ENCODE measurements at regions not wholly inside any gene's neighbourhood (a gene's known extent, or its start where the extent isn't known, plus 50 kb on each side); places are given as distances from the start of the nearest gene placed in this dataset.
"Not testable (repeated sequence)": the region's sequence is repeated elsewhere in the genome, so short reads cannot be mapped to it uniquely, and the experiment has no call there.

DNA sequence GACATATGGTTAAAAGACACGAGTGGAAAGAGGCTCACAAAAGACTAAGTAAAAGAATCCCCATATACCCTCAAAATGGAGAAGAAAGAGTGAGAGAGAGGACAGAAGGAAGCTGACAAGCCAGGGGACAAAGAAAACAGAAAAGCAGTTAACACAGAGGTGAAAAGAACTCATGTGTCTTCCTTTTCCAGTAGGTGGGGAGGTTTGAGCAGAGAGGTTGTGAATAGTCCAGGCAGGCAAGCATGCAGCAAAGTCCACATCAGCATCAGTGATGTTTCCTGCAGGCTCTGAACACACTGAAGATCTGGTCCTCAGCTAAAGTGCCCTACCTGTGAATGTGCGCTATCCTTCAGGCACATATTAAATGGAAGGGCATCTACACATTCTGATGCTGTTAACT, 196.5 kb upstream of the IRAK1BP1 start:
- no peak overlapping the region for H3K4me2 ChIP-seq (ENCODE audit: low read length)
- H2AFZ ChIP-seq (ENCODE audit: low read depth, low read length, poor library complexity, severe bottlenecking): no peak overlapping the region
- ATAC-seq: no peak
- no peak overlapping the region for H3K4me3 ChIP-seq (replicated peaks in 1 of 2; ENCODE audit: low read depth in 1 of 2, low read length in 2 of 2)
- no peaks in the 10 kb centered on the region for H3K9me3 ChIP-seq (ENCODE audit: control insufficient read depth in 1 of 2, insufficient read depth in 1 of 2, low read depth in 1 of 2, low read length in 2 of 2)
- ChIA-PET POLR2A (no interaction called here), CTCF (no interaction called here), RAD21 (ENCODE audit: low non-redundant PET in 1 of 2, low total read pairs in 2 of 2, uncharacterized antibody in 2 of 2, unreplicated experiment in 2 of 2) (no interaction called here)
- DNase-seq (ENCODE audit: low read depth, low spot score): no peak
- H3K36me3 ChIP-seq (ENCODE audit: control insufficient read depth in 1 of 2, insufficient read depth in 2 of 2, low read length in 2 of 2): no peaks in the 10 kb centered on the region
- H3K4me1 ChIP-seq (ENCODE audit: control insufficient read depth in 1 of 2, insufficient read depth in 2 of 2, low read length in 2 of 2): no peaks in the 10 kb centered on the region
- intact Hi-C loops (cut with micrococcal nuclease): no loop called here
- H3K79me2 ChIP-seq (ENCODE audit: insufficient read depth, low read length): no peaks in the 10 kb centered on the region
- TF ChIP-seq JUND (IDR thresholded peaks at IDR 0.05) (no peak), SP1 (IDR thresholded peaks at IDR 0.05; ENCODE audit: low read depth) (no peak), CEBPB (IDR thresholded peaks at IDR 0.05; ENCODE audit: low read depth) (no peak), EZH2phosphoT487 (IDR thresholded peaks at IDR 0.05; ENCODE audit: borderline replicate concordance) (no peak), SIN3A (IDR thresholded peaks at IDR 0.05; ENCODE audit: low read depth) (no peak), CBX3 (IDR thresholded peaks at IDR 0.05; ENCODE audit: low read depth) (no peak)
- TF ChIP-seq, protein P1, sequence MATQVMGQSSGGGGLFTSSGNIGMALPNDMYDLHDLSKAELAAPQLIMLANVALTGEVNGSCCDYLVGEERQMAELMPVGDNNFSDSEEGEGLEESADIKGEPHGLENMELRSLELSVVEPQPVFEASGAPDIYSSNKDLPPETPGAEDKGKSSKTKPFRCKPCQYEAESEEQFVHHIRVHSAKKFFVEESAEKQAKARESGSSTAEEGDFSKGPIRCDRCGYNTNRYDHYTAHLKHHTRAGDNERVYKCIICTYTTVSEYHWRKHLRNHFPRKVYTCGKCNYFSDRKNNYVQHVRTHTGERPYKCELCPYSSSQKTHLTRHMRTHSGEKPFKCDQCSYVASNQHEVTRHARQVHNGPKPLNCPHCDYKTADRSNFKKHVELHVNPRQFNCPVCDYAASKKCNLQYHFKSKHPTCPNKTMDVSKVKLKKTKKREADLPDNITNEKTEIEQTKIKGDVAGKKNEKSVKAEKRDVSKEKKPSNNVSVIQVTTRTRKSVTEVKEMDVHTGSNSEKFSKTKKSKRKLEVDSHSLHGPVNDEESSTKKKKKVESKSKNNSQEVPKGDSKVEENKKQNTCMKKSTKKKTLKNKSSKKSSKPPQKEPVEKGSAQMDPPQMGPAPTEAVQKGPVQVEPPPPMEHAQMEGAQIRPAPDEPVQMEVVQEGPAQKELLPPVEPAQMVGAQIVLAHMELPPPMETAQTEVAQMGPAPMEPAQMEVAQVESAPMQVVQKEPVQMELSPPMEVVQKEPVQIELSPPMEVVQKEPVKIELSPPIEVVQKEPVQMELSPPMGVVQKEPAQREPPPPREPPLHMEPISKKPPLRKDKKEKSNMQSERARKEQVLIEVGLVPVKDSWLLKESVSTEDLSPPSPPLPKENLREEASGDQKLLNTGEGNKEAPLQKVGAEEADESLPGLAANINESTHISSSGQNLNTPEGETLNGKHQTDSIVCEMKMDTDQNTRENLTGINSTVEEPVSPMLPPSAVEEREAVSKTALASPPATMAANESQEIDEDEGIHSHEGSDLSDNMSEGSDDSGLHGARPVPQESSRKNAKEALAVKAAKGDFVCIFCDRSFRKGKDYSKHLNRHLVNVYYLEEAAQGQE (IDR thresholded peaks at IDR 0.05; ENCODE audit: low read depth): no peak
- TF ChIP-seq, protein P2, sequence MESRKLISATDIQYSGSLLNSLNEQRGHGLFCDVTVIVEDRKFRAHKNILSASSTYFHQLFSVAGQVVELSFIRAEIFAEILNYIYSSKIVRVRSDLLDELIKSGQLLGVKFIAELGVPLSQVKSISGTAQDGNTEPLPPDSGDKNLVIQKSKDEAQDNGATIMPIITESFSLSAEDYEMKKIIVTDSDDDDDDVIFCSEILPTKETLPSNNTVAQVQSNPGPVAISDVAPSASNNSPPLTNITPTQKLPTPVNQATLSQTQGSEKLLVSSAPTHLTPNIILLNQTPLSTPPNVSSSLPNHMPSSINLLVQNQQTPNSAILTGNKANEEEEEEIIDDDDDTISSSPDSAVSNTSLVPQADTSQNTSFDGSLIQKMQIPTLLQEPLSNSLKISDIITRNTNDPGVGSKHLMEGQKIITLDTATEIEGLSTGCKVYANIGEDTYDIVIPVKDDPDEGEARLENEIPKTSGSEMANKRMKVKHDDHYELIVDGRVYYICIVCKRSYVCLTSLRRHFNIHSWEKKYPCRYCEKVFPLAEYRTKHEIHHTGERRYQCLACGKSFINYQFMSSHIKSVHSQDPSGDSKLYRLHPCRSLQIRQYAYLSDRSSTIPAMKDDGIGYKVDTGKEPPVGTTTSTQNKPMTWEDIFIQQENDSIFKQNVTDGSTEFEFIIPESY (IDR thresholded peaks at IDR 0.05; ENCODE audit: extremely low read depth, insufficient replicate concordance, low read length): no peak
- no peaks in the 10 kb centered on the region for H3K9me2 ChIP-seq (ENCODE audit: insufficient read depth)
- H3K27me3 ChIP-seq (ENCODE audit: insufficient read depth, low read length): no peaks in the 10 kb centered on the region
- no peaks in the 10 kb centered on the region for H4K20me1 ChIP-seq (ENCODE audit: insufficient read depth)
- no peak overlapping the region for H3K27ac ChIP-seq (ENCODE audit: low read depth, low read length)
- H3K9ac ChIP-seq (ENCODE audit: low read length): no peak overlapping the region
- no TSS peak for BruUV-seq (replicated peaks)

DNA sequence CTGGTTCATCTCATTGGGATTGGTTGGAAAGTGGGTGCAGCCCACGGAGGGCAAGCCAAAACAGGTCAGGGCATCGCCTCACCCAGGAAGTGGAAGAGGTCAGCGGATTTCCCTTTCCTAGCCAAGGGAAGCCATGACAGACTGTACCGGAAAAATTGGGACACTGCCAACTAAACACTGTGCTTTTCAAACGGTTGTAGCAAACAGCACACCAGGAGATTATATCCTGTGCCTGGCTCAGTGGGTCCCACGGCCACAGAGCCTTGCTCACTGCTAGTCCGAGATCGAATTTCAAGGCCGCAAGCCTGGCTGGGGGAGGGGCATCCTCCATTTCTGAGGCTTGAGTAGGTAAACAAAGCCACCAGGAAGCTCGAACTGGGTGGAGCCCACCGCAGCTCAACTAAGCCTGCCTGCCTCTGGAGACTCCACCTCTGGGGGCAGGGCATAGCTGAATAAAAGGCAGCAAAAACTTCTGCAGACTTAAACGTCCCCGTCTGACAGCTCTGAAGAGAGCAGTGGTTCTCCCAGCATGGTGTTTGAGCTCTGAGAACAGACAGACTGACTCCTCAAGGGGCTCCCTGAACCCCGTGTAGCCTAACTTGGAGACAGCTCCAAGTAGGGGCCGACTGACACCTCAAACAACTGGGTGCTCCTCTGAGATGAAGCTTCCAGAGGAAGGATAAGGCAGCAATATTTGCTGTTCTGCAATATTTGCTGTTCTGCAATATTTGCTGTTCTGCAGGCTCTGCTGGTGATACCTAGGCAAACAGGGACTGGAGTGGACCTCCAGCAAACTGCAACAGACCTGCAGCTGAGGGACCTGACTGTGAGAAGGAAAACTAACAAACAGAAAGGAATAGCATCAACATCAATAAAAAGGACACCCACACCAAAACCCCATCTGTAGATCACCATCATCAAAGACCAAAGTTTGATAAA, 191.0 kb upstream of the IRAK1BP1 start:
- POLR2A ChIA-PET; H2AFZ ChIP-seq (ENCODE audit: low read depth, low read length, poor library complexity, severe bottlenecking); H3K4me2 ChIP-seq (ENCODE audit: low read length); H3K79me2 ChIP-seq (ENCODE audit: insufficient read depth, low read length); RAD21 ChIA-PET (ENCODE audit: low non-redundant PET in 1 of 2, low total read pairs in 2 of 2, uncharacterized antibody in 2 of 2, unreplicated experiment in 2 of 2); BruUV-seq (replicated peaks); H3K4me3 ChIP-seq (replicated peaks in 1 of 2; ENCODE audit: low read depth in 1 of 2, low read length in 2 of 2); H3K27ac ChIP-seq (ENCODE audit: low read depth, low read length); H3K9ac ChIP-seq (ENCODE audit: low read length); H3K9me2 ChIP-seq (ENCODE audit: insufficient read depth); H3K27me3 ChIP-seq (ENCODE audit: insufficient read depth, low read length); ATAC-seq; H3K4me1 ChIP-seq (ENCODE audit: control insufficient read depth in 1 of 2, insufficient read depth in 2 of 2, low read length in 2 of 2); DNase-seq (ENCODE audit: low read depth, low spot score); intact Hi-C loops (cut with micrococcal nuclease); H3K36me3 ChIP-seq (ENCODE audit: control insufficient read depth in 1 of 2, insufficient read depth in 2 of 2, low read length in 2 of 2); H3K9me3 ChIP-seq (ENCODE audit: control insufficient read depth in 1 of 2, insufficient read depth in 1 of 2, low read depth in 1 of 2, low read length in 2 of 2); H4K20me1 ChIP-seq (ENCODE audit: insufficient read depth); CTCF ChIA-PET: not testable (repeated sequence)
